GM21529 (cell line): ENCODE measurements at regions not wholly inside any gene's neighbourhood (a gene's known extent, or its start where the extent isn't known, plus 50 kb on each side); places are given as distances from the start of the nearest gene placed in this dataset.

ENCODE experiments used
- ATAC-seq: cut with Tn5 transposase; IDR thresholded peaks from one replicate; pipeline ENCODE4 v1.9.1; 2021; ENCODE audit not compliant: unreplicated experiment

- no peak for ATAC-seq
Observed at GRCh38 chr6:71395731-71396409, 107.3 kb downstream of the OGFRL1 start.

DNA sequence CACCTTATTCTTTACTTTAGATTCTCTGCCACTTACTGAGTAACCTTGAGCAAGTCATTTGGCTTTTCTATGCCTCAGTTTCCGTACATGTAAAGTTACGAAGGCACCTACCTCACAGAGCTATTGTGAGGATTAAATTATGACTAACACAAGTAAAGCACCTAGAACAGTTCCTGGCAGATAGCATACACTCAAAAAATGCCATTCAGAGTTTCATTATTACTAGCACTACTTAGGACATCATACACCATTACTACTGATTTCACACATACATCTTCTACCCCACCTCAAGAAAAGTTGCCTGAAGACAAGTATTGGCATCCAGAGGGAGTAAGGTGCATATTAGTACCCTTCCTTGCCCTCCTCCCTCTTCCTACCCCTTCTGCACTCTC lies 107.8 kb downstream of the OGFRL1 start:
- ATAC-seq, result peak; percentile 87

DNA sequence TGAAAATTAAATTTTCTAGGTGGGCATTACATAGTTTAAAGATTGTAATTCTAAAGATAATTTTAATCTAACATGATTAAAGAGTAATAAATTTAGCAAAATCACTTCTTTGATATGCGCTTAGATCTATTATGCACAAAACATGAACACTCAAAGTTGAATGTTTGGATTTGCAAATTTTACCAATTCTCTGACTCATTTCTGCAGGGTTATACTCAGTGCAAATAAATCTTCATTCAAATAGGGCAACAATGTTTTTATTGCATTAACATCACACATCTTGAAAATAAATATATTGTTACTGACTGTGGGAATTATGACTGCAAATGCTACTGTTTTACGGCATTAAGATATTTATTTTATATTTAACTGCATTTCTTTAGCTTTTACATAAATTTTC lies 110.7 kb downstream of the OGFRL1 start:
- ATAC-seq, result no peak

GRCh38 chr6:71400852-71401251 lies 112.2 kb downstream of the OGFRL1 start:
- no peak for ATAC-seq

GRCh38 chr6:71402096-71402495 lies 113.5 kb downstream of the OGFRL1 start:
- ATAC-seq, result no peak

GRCh38 chr6:71403422-71404134 lies 115.0 kb downstream of the OGFRL1 start:
- no peak for ATAC-seq

GRCh38 chr6:71404145-71404966 lies 115.7 kb downstream of the OGFRL1 start:
- no peak for ATAC-seq

DNA sequence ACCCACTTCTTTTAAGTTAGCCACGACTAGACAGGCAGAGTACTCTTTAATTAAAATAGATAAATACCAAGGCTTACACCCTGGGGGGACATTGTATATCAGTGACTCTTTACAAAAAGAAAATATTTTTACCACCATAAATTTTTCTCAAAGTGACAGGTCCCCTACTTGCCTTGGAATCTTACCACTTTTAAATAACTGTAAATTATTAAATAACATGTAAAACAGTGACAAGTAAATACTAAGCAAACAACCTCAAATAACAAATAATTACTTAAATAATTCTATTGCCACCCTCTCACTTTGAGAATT lies 116.3 kb downstream of the OGFRL1 start:
- no peak for ATAC-seq

DNA sequence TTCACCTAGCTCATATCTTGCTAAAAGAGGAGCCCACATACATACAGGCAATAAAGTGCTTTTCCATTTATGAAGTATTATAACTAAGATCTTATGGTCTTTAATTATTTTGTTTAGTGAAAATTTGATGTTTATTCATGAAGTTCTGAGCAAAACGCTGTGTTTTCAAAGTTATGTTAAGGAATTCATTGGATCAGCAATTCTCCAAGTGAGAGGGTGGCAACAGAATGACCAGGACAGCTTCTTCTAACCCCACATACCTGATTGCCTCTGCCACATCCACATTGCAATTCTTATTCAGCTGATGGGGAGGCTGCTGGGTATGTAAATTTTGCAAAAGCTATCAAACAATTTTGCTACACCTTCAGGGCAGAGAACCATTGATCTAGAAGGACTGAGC lies 116.8 kb downstream of the OGFRL1 start:
- no peak for ATAC-seq

DNA sequence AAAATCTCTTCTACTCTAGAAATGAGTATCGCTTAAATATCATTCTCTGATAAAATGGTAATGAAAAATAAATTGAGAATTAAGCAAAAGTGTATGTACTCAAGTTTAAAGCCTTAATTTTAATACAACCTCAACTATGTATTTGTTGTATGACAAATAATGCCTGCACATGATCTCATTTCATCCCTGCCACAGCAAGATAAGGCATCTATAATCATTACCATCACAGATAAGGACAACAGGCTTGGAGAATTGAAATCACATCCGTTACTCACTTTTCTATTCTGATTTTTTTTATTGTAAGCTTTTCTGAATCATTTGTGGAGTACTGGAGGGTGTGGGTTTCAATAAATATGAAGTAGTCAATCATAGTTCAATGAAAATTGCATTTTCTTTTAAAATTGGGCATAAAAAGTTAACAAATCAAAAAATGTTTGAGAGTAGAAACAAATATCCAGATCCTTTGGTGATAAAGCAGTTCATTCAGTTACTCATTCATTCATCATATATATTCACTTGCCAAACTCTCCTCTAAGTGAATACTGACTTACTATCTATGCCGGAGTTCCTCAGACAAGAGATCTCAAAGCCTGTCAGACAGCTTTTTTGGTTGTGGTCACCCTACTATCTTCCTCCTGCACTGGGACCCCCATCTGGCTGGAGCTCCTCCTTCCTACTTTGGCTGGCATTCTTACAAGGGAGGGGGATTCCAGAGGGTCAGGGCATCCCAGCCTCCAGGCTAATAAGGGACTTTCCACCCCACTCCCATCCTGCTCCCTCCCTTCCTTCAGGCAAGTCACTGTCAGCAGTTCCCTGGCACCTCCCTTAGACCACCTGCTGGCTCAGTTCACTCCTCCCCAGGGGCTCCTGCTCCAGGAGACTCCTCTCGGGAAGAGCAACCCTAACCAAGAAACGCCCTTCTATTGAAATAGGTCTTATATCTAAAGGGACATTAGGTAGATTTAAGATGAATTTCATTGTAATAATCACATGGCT lies 118.6 kb downstream of the OGFRL1 start:
- no peak for ATAC-seq

- ATAC-seq, result no peak
Observed at GRCh38 chr6:71408787-71409723, 120.4 kb downstream of the OGFRL1 start.

- ATAC-seq, result peak; percentile 50
Observed at GRCh38 chr6:71410164-71410566, 121.6 kb downstream of the OGFRL1 start.

GRCh38 chr6:71410681-71411080 lies 122.1 kb downstream of the OGFRL1 start:
- ATAC-seq, result no peak

DNA sequence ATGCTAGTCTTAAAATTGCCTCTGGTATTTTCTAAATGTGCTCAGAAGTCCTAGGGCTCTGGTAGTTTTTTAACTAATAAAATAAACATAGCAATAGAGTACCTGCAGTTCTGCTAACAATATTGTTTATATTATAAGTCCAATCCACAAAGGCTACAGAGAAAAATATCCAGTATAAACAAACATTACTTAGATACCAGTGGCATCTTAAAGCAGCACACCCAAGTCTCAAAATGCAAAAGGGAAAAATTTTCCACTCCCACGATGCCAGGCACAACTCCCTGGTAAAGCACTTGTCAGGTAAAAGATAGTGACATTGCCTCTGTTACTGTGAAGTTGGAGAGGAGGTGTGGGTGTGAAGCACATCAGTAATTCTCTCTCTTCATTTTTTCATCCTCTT lies 123.3 kb downstream of the OGFRL1 start:
- no peak for ATAC-seq

- no peak for ATAC-seq
Observed at GRCh38 chr6:71412559-71413140, 124.0 kb downstream of the OGFRL1 start.

DNA sequence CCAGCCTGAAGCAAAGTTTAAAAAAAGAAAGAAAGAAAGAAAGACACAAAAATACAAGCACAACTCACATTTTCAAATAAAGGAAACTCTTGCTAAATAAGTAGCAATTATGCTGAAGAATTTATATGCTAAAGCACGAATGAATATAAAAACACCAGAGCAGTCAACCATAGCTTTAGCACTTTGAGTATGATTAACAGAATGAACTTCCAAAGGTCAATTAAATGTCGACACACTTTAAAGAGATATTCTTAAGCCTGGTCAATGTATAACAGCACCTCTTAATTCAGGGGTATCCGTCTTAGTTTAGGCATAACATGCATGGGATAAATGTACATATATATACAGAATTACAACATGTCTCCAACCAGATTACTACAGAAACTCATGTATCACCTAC lies 125.9 kb downstream of the OGFRL1 start:
- ATAC-seq, result no peak

- no peak for ATAC-seq
Observed at GRCh38 chr6:71419217-71420094, 130.8 kb downstream of the OGFRL1 start.

- peak; percentile 21 for ATAC-seq
Observed at GRCh38 chr6:71420095-71420692, 131.6 kb downstream of the OGFRL1 start.
